ENCODE measurements at regions not wholly inside any gene's neighbourhood (a gene's known extent, or its start where the extent isn't known, plus 50 kb on each side); places are given as distances from the start of the nearest gene placed in this dataset.

GRCh38 chr6:122116835-122117627 is 282.4 kb upstream of the HSF2 start:
- DNase-seq (ENCODE audit: low spot score) = no peak

DNA sequence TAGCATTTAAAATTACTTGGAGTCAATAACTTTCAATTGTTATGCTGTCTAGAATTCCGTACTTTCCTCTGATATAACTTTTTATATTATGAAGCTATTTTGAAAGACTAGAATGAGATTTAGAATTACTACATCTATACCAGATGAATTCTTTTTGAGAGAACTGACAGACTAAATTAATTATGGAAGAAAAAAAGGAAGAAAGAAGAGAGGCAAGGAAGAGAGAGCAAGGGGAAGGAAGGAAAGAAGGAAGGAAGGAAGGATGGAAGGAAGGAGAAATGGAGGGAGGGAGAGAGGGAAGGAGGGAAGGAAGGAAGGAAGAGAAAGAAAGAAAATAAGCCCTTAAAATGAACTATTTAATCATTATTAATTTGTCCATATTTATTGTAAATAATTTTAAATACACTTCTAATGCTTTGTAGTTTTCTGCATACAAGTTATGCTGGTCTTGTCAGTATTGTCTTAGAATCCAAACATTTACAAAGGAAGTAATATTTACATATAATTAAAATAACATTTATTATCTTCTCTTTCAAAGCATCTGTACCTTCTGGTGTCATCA is 280.4 kb upstream of the HSF2 start:
- DNase-seq (ENCODE audit: low spot score) = no peak

DNA sequence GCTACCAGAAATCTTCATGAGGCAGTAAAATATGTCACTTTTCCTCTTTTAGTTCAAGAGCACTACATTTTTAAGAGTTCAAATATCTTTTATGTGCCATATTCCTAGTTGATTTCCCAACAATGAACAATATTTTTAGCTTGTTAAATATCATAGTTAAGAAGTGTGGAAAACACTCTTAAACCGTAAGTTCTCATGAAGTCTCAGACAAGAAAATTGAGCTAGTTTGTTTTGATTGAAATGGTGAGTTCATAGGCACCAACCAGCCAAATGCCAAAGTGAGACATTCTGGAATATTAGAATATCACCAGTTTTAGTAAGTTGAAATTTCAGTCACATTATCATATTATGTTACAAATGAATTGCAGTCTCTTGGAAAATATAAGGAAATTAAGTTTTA is 277.2 kb upstream of the HSF2 start:
- DNase-seq (ENCODE audit: low spot score) = no peak

GRCh38 chr6:122122686-122123085 is 276.8 kb upstream of the HSF2 start:
- no peak for DNase-seq (ENCODE audit: low spot score)

DNA sequence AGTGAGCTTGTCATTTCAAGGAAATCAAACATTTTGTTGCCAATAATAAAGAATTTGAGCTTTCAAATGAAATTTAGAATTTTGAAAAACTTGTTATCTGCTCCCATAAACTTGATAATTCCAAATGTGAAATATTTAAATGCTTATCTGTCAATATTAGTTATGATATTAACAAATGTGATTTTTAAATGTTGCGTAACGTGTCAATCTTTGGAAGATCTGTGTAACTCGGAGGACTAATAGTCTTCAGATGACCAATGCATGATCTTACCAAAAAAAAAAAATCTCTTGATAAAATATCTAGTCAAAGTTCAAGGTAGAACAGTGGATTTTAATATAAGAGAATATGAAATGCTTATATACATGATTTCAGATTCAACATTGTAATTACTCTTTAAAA is 274.5 kb upstream of the HSF2 start:
- DNase-seq (ENCODE audit: low spot score) = no peak

DNA sequence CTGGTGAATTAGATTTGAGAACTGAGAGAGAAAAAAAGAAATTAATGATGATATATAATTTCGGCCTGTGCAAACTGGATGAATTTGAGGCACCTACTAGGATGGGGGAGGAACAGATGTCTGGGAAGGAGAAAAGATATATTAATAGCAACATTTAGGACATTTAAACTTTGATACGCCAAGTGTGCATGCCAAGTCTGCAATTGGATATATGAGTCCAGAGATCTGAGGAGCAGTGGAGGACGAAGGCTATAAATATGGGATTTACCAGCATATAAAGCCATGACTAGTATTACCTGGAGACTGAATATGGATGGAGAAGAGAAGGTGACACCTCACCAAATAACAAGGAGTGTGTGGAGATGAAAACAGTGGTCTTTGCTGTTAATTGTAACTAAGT is 272.6 kb upstream of the HSF2 start:
- no peak for DNase-seq (ENCODE audit: low spot score)

- DNase-seq (ENCODE audit: low spot score) = no peak
Measured at GRCh38 chr6:122128445-122128844, 271.0 kb upstream of the HSF2 start.

DNA sequence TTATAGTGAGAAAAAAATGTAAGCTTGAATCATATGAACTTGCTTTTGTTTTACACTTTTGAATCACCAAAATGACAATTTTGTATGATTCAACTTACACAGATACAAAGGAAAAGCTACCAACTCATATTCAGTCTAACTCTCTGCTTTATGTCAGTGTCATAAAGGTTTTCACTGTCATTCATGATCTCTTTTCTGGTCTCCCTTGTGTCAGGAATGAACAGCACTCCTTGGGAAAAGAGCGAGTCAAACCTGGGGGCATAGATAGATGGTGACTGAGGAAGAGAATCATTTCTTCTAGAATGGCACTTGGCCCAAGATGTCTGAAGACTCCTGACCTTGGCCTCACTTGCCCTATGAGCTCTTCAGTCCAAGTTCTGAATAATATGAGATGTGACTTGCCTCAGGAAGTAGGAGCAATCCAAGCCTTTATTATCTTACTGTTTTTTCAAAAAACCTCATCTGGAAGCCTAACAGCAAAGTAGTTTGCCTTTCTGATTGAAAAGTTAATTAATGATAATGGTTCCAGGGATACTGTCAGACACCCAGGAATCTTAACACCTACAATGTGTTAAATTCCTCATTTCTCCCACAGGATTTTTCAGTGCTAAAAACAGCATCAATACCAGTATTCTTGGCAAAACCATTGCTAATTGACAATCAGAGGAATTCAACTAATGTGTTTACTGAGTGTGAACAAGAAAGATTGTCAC is 270.0 kb upstream of the HSF2 start:
- DNase-seq (ENCODE audit: low spot score) = peak; percentile 24

DNA sequence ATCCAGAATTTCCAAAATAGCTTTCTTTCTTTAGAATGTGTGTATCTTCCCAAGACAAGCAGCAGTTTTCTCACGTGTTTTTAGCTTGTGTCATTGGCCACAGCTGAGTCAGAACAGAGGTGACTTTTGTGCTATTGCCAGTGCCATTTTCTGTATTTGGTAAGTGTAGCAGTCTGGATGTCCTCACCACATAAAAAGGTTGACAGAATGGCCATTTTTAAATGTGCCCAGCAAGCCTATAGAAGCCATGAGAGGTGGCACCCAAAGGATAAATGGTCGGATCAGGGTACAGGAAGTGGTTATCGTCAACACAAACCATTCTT is 269.5 kb upstream of the HSF2 start:
- DNase-seq (ENCODE audit: low spot score) = no peak

DNA sequence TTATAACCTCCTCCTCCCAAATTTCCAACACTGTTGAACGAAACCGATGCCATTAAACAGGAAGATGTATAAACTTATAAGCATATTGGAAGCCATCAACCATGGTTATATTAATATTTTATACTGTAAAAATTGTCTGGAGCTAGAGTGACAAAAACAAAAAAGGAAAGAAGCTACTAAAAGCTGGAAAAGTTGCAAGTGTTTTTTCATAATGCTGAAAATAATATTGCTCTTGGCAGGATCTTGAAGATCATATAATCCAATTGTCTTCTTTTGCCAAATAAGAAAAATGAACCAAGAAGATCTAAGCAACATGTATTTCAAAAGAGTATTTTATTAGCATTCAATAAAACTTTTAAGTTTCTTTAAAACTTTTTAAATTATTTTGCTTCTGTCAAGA is 268.9 kb upstream of the HSF2 start:
- no peak for DNase-seq (ENCODE audit: low spot score)

GRCh38 chr6:122136386-122136785 is 263.1 kb upstream of the HSF2 start:
- DNase-seq (ENCODE audit: low spot score) = no peak

DNA sequence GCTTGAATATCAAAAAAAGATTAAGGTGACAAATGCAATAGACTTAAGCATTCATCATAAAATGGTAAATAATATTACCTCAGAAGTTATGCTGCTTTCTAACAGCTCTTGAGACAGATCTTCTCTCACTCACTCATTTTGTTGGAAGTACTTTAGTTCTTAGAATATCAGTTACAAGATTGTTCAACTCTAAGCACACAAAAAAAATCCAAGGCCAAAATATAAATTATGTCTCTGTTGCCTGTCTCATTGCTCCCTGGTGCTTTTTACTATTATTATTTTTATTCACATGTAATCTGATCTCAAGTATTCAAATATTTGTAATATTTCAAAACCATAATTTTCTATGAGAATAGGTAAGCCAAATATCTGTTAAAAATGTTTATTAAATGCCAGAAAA is 259.4 kb upstream of the HSF2 start:
- DNase-seq (ENCODE audit: low spot score) = no peak

DNA sequence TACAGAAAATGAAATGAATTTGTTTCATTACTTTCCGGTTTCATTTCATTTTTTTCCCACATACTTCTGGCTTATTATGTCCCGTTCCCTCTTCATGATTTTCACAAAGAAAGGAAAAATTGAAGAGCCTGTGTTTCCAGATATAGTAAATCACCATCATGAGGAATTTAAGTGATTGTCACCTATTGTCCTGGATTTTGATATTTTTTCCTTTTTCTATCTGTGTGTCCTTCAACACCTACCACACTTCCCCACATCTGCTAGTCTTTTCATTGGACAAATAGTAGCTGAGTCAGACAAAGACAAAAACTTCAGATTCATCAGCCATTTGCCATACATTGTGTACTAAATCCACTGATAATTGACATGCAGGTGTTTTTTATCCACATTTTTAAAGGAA is 258.2 kb upstream of the HSF2 start:
- DNase-seq (ENCODE audit: low spot score) = no peak

- peak; percentile 61 for DNase-seq (ENCODE audit: low spot score)
Measured at GRCh38 chr6:122143813-122144601, 255.4 kb upstream of the HSF2 start.

DNA sequence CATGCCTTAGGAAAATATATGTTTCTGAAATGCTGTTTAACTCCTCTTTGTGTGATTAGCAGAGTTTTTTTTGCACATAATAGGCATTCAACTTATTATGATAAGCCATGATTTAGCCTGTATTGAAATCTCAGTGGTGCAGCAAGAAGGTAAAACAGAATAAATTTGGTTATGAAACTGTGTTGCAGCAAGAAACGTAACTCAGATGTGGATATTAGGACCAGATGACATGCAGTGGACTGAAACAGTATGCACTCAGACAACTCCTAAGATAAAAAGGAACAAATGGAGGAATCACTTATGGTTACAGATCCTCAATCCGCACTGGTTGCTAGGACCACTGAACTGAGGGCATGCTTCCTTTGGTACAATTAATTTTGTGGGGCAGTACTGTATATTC is 254.2 kb upstream of the HSF2 start:
- no peak for DNase-seq (ENCODE audit: low spot score)

DNA sequence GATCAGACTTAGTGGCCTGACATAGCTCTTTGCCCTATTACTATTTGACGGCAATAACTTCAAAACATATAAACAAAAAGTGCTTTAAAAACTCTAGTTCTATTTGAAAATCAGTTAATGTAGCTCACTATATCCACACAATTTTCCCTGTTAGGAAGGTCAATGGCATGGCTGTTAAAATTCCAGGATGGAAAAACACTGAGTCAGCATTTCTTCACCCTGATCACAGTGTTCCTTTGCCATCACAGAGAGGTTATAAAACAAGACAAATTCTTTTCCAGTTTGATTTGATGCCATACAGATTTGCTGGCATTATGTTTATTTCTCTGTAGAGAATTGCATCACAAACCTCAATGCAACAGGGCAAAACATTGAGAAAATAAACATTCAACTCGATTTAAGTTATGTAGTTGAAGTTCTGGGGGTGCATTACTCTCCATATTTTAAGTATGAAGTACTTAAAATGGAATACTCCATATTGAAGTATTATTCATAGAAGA is 253.7 kb upstream of the HSF2 start:
- DNase-seq (ENCODE audit: low spot score) = no peak

DNA sequence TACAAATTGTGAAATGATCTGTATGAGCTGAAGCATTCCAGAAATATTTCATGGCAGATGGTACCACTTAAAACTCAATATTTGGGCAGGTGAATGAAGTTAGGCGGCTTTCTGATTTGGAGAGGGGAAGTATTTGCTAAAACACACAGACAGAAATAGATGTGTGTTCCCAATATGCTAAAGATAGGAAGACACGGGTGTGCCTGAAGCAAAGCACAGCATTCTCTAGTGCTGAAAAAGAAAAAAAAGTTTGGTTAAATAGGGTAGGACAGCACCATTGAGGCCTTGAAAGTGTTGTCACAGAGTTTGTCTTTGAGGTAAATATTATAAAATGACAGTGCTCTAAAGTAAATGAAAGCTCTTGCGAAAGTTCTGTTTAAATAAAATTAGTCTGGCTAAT is 252.2 kb upstream of the HSF2 start:
- DNase-seq (ENCODE audit: low spot score) = no peak

GRCh38 chr6:122151066-122151465 is 248.4 kb upstream of the HSF2 start:
- DNase-seq (ENCODE audit: low spot score) = no peak

DNA sequence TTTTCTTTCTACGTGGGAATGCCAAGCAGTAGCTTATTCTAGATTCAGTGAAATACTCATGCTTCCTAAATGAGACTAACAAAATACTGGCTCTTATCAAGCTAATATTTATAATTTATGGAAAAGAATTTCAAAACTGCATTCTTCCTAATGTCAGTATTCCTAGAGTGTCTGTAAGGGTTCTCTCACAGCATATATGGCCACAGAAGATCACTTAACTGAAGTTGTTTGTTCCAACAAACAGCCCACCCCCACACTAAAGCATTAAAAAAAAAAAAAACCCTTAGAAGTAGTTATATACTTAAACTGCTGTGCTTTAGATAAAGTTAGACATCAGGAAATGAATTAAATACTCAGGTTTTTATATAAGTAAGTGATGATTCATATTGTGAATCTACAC is 247.7 kb upstream of the HSF2 start:
- DNase-seq (ENCODE audit: low spot score) = no peak

DNA sequence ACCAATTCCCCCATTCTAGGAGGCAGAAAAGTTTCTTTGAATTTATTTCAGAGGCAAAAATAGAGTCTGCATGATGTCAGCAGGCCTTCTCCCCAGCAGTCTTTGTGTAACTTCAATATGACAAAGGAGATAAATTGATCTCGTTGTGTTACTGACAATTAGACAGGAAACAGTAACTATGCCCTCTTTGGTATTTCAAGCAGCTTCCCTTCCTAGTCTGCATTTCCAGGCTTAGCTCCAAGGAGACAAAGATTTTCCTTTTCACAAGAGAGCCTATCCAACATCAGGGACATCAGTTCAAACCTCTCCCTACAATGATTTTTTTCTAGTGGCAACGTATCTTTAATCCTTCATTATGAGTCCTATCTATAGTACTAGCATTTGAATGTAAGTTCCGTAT is 245.9 kb upstream of the HSF2 start:
- no peak for DNase-seq (ENCODE audit: low spot score)

DNA sequence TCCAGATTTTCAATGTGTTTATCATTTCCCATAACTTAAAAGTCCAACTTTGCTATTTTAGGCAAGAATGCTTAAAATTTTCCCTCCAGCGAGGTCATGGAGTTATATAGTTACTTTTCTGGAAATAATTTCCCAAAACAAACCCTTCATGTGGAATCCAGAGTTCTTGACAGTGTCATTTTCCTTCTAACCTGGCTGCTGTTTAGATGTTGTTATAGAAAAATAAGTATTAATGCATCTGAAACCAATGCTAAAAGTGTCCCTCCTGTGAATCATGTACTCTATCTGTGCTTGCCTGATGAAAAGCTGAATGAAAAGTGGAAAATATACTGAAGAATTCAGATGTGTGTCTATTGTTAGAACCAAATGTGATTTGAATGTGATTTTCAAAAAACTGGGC is 245.3 kb upstream of the HSF2 start:
- DNase-seq (ENCODE audit: low spot score) = no peak

GRCh38 chr6:122154912-122155575 is 244.4 kb upstream of the HSF2 start:
- DNase-seq (ENCODE audit: low spot score) = no peak

Measured in pons (tissue), 1 donor.